ENCODE measurements at regions not wholly inside any gene's neighbourhood (a gene's known extent, or its start where the extent isn't known, plus 50 kb on each side); places are given as distances from the start of the nearest gene placed in this dataset.

DNA sequence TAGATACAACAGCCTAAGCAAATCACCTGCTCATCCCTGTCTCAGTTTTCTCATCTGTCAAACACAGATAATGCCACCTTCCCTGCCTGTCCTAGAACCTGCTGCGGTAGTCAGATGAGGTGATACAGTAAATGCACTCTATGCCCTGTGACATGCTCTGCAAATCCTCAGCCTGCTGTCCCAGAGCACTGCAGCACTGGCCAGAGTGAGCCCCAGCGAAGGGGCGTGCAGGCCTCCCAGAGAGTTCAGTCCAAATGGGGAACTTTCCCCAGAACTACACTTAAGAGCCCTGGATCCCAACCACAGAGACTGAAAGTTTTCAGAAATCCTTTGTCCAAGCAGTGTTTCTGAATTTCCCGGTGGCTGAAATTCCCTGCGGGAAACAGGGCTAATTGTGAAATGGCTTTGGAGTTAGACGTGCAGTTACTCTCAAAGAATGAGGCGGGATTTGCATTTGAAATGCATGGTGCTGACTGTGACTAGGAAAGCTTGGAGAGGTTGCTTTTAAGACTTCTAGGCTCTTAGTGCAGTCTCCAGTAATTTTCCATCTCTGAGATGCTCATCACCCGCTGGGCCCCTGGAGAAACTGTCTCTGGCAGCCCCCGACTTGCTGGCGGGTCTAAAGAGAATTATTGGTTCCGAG, 206.5 kb upstream of the AJAP1 start:
- H3K36me3 ChIP-seq (ENCODE audit: control insufficient read depth, insufficient read depth, low read length), result no peaks in the 10 kb centered on the region
- H3K9me3 ChIP-seq (ENCODE audit: control insufficient read depth, insufficient read depth, low read length), result peaks cover 4% of the 10 kb centered on the region
- H3K4me1 ChIP-seq (ENCODE audit: control insufficient read depth, insufficient read depth, low read length), result peaks cover 3% of the 10 kb centered on the region
- H3K27me3 ChIP-seq (ENCODE audit: control insufficient read depth, insufficient read depth, low read length), result no peaks in the 10 kb centered on the region
- H3K4me3 ChIP-seq (ENCODE audit: low read depth, low read length), result no peak overlapping the region
- no peak overlapping the region for H3K9ac ChIP-seq (ENCODE audit: low read depth, low read length)

DNA sequence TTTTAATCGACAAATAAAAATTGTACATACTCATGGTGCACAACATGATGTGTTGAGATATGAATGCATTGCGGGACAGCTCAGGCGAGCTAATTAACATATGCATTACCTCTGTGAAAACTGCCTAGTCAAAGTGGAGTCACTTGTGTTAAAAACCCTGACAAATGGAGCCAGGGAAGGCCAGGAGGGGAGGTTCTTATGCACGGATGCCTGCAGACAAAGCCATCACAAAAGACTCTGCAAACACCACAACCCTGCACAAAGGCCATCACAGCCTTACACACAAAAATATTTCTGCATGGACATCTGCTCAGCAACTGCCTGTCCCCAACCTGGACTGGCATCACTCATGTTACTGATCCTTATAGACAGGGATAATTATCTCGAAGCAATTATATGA, 204.4 kb upstream of the AJAP1 start:
- Histone ChIP-seq H3K36me3 (ENCODE audit: control insufficient read depth, insufficient read depth, low read length) (no peaks in the 10 kb centered on the region), H3K9me3 (ENCODE audit: control insufficient read depth, insufficient read depth, low read length) (peaks cover 3% of the 10 kb centered on the region), H3K27me3 (ENCODE audit: control insufficient read depth, insufficient read depth, low read length) (no peaks in the 10 kb centered on the region), H3K9ac (ENCODE audit: low read depth, low read length) (no peak overlapping the region), H3K4me3 (ENCODE audit: low read depth, low read length) (no peak overlapping the region), H3K4me1 (ENCODE audit: control insufficient read depth, insufficient read depth, low read length) (peaks cover 3% of the 10 kb centered on the region)

DNA sequence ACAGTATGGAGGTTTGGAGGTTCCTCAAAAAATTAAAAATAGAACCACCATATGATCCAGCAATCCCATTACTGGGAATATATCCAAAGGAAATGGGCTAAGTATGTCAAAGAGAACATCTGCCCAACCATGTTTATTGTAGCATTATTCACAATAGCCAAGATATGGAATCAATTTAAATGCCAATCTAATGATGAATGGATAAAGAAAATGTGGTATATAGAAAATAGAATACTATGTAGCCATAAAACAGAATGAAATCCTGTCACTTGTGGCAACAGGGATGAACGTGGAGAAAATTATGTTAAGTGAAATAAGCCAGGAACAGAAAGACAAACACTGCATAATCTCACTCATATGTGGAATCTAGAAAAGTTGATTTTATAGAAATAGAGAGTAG, 201.7 kb upstream of the AJAP1 start:
- Histone ChIP-seq H3K9me3 (ENCODE audit: control insufficient read depth, insufficient read depth, low read length) (peaks cover 3% of the 10 kb centered on the region), H3K4me3 (ENCODE audit: low read depth, low read length) (no peak overlapping the region), H3K4me1 (ENCODE audit: control insufficient read depth, insufficient read depth, low read length) (peaks cover under 1% of the 10 kb centered on the region)

DNA sequence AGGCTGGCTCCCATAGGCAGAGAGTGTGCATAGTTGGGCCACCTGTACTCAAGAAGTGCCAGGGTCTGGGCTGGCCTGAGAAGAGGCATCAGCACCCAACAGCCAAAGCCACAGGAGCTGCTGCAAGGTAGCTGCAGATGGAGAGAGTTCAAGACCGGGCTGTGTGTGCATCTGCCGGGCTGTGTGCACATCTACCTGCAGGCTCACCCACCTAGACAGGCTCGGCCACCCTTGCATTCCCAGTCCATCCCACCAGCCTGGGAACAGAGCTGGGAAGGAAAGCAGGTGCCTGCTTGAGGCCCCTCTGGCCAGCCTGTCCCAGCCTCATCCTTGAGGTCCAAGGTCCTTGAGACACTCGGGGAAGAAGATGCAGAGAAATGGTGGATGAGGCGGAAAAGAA, 194.4 kb upstream of the AJAP1 start:
- H3K9me3 ChIP-seq (ENCODE audit: control insufficient read depth, insufficient read depth, low read length), result no peaks in the 10 kb centered on the region
- H3K27me3 ChIP-seq (ENCODE audit: control insufficient read depth, insufficient read depth, low read length), result no peaks in the 10 kb centered on the region

More for the DNA sequence above, 201.7 kb upstream of the AJAP1 start:
- Histone ChIP-seq H3K9ac (ENCODE audit: low read depth, low read length) (no peak overlapping the region), H3K36me3 (ENCODE audit: control insufficient read depth, insufficient read depth, low read length) (no peaks in the 10 kb centered on the region), H3K27me3 (ENCODE audit: control insufficient read depth, insufficient read depth, low read length) (no peaks in the 10 kb centered on the region)

DNA sequence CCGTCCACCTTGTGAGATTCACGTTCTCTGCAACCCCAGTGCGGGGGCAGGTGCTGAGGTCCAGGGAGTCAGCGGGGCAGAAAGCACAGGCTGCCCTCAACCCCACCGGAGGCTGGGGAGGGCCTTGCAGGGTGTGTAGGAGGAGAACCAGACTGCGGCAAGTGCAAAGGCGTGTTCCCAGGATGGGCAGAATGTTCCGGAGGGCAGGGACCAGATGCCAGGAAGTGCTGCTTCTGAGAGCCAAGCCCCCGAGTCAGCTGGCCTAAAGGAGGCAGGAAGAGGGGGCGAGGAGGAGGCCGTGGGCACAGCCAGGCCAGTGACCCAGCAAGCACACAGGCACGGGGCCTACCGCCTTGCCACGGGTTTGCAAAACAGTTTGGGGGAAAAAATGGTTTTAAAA, 193.8 kb upstream of the AJAP1 start:
- Histone ChIP-seq H3K4me1 (ENCODE audit: control insufficient read depth, insufficient read depth, low read length) (no peaks in the 10 kb centered on the region), H3K9ac (ENCODE audit: low read depth, low read length) (no peak overlapping the region), H3K27me3 (ENCODE audit: control insufficient read depth, insufficient read depth, low read length) (no peaks in the 10 kb centered on the region), H3K4me3 (ENCODE audit: low read depth, low read length) (no peak overlapping the region), H3K36me3 (ENCODE audit: control insufficient read depth, insufficient read depth, low read length) (no peaks in the 10 kb centered on the region), H3K9me3 (ENCODE audit: control insufficient read depth, insufficient read depth, low read length) (no peaks in the 10 kb centered on the region)

More for the DNA sequence above, 194.4 kb upstream of the AJAP1 start:
- H3K4me3 ChIP-seq (ENCODE audit: low read depth, low read length), result no peak overlapping the region
- H3K9ac ChIP-seq (ENCODE audit: low read depth, low read length), result no peak overlapping the region
- no peaks in the 10 kb centered on the region for H3K36me3 ChIP-seq (ENCODE audit: control insufficient read depth, insufficient read depth, low read length)
- H3K4me1 ChIP-seq (ENCODE audit: control insufficient read depth, insufficient read depth, low read length), result no peaks in the 10 kb centered on the region

DNA sequence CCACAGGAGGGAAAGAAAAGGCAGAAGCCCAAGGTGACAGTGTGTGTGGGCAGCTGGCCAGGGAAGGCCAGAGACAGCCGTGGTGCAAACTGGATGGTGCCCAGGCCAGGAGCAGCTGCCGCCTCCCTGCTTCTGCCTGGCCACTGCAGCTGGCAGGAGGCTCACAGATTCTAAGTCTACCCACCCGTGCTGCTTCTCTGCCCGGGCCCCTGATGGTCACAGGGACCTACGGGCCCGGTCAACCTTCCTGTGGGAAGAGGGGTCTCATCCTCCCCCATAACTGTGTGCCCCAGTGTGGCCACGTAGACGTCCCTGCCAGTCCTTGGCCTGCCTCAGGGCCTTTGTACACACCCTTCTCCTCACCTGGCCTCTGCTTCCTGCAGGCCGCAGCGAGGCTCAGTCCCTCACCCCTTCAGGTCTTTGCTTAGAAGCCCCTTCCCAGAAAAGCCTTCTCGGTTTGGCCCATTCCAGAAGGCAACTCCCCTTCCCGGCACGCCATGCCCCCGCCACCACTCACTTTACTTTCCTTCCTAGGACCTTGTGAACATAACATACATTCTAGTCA, 192.6 kb upstream of the AJAP1 start:
- H3K27me3 ChIP-seq (ENCODE audit: control insufficient read depth, insufficient read depth, low read length), result no peaks in the 10 kb centered on the region
- H3K36me3 ChIP-seq (ENCODE audit: control insufficient read depth, insufficient read depth, low read length), result no peaks in the 10 kb centered on the region
- H3K9ac ChIP-seq (ENCODE audit: low read depth, low read length), result no peak overlapping the region
- no peak overlapping the region for H3K4me3 ChIP-seq (ENCODE audit: low read depth, low read length)
- no peaks in the 10 kb centered on the region for H3K9me3 ChIP-seq (ENCODE audit: control insufficient read depth, insufficient read depth, low read length)
- H3K4me1 ChIP-seq (ENCODE audit: control insufficient read depth, insufficient read depth, low read length), result no peaks in the 10 kb centered on the region

DNA sequence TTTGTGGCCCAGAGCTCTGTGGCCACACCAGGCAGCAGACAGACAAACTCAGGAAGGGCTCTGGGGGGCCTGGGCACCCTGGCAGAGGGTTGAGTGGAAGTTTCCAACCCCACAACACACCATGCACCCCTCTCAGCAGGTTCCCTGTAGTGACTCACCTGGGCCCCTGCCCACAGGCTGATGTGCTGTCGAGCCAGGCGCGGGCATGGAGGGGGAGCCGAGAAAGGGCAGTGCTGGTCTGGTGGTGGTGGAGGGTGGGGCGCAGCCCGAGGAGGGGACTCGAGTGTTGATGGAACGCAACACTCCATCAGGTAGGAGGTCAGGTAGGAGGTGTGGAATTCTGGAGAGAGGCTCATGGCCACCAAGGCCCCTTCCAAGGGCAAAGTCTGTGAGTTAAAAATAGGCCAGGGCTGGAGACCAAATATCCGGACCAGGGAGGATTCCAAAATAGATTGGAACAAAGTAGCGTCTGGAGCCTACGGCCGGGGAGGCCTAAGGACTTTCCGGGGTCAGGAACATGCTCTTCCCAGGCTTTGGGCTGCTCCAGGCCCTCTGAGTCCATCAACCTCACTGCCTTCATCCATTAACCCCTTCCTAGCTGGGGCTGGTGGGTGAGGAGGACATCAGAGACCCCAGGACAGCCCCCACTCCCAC, 191.5 kb upstream of the AJAP1 start:
- Histone ChIP-seq H3K36me3 (ENCODE audit: control insufficient read depth, insufficient read depth, low read length) (no peaks in the 10 kb centered on the region), H3K9me3 (ENCODE audit: control insufficient read depth, insufficient read depth, low read length) (no peaks in the 10 kb centered on the region), H3K9ac (ENCODE audit: low read depth, low read length) (no peak overlapping the region), H3K4me3 (ENCODE audit: low read depth, low read length) (no peak overlapping the region), H3K27me3 (ENCODE audit: control insufficient read depth, insufficient read depth, low read length) (no peaks in the 10 kb centered on the region), H3K4me1 (ENCODE audit: control insufficient read depth, insufficient read depth, low read length) (no peaks in the 10 kb centered on the region)

DNA sequence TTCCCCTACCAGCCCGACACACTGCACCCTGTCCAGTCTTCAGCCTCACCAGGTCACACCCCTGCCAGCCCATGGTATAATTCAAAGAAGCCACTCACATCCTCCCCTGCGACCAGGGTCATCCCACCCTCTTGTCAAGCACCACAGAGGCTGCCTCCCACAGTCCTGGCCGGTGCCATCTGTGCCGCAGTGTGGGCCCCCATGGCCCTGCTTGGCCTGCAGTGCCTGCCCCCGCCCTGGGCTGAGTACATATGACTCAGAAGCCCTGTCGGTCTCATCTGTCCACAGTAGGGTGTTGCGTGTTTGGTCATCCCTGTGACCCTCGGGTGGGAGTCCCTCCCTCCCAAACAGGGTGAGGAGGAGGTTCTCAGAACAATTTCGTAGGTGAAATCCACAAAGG, 190.8 kb upstream of the AJAP1 start:
- H3K4me1 ChIP-seq (ENCODE audit: control insufficient read depth, insufficient read depth, low read length), result no peaks in the 10 kb centered on the region
- no peak overlapping the region for H3K9ac ChIP-seq (ENCODE audit: low read depth, low read length)
- no peaks in the 10 kb centered on the region for H3K27me3 ChIP-seq (ENCODE audit: control insufficient read depth, insufficient read depth, low read length)
- no peaks in the 10 kb centered on the region for H3K36me3 ChIP-seq (ENCODE audit: control insufficient read depth, insufficient read depth, low read length)
- H3K9me3 ChIP-seq (ENCODE audit: control insufficient read depth, insufficient read depth, low read length), result peaks cover 2% of the 10 kb centered on the region
- no peak overlapping the region for H3K4me3 ChIP-seq (ENCODE audit: low read depth, low read length)

DNA sequence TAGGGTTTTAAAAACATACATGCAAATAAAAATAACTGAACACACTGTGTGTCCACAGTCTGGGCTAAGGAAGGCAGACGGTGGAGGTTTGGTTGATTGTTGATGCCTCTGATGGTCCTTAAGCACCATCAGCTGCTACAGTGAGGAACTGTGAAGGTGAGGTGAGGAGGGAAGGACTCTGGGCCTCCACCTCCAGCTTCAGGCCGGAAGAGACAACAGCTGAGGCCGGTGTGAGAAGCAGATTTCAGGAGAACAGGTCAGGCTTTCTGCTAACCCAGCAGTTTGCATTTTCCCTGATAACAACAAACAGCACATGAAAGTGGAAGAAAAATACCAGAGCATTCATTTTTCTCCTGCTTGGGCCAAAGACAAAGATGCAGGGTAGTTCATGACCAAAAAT, 189.9 kb upstream of the AJAP1 start:
- Histone ChIP-seq H3K9me3 (ENCODE audit: control insufficient read depth, insufficient read depth, low read length) (peaks cover 4% of the 10 kb centered on the region), H3K4me3 (ENCODE audit: low read depth, low read length) (no peak overlapping the region), H3K27me3 (ENCODE audit: control insufficient read depth, insufficient read depth, low read length) (no peaks in the 10 kb centered on the region), H3K36me3 (ENCODE audit: control insufficient read depth, insufficient read depth, low read length) (no peaks in the 10 kb centered on the region), H3K4me1 (ENCODE audit: control insufficient read depth, insufficient read depth, low read length) (no peaks in the 10 kb centered on the region), H3K9ac (ENCODE audit: low read depth, low read length) (no peak overlapping the region)

DNA sequence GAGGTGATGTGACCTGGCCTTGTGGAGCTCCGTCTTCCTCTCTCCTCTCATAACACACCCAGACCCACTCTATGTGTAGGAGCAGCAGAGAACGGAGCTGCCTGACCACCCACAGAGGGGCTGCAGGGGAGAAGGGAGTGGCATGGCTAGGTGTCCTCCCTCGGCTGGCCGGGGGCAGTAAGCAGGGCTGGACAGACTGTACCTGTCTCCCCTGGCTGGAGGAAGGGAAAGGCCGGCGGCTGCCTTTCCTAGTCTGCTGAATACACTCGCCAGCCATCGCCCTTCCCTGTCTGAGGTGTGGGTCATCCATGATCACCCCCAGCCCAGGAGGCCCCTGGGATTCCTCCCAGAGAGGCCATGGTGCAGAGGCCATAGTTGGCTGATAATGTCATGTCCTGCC, 187.2 kb upstream of the AJAP1 start:
- no peaks in the 10 kb centered on the region for H3K36me3 ChIP-seq (ENCODE audit: control insufficient read depth, insufficient read depth, low read length)
- H3K9me3 ChIP-seq (ENCODE audit: control insufficient read depth, insufficient read depth, low read length), result peaks cover 6% of the 10 kb centered on the region
- H3K4me3 ChIP-seq (ENCODE audit: low read depth, low read length), result no peak overlapping the region
- no peaks in the 10 kb centered on the region for H3K4me1 ChIP-seq (ENCODE audit: control insufficient read depth, insufficient read depth, low read length)
- no peak overlapping the region for H3K9ac ChIP-seq (ENCODE audit: low read depth, low read length)
- no peaks in the 10 kb centered on the region for H3K27me3 ChIP-seq (ENCODE audit: control insufficient read depth, insufficient read depth, low read length)

DNA sequence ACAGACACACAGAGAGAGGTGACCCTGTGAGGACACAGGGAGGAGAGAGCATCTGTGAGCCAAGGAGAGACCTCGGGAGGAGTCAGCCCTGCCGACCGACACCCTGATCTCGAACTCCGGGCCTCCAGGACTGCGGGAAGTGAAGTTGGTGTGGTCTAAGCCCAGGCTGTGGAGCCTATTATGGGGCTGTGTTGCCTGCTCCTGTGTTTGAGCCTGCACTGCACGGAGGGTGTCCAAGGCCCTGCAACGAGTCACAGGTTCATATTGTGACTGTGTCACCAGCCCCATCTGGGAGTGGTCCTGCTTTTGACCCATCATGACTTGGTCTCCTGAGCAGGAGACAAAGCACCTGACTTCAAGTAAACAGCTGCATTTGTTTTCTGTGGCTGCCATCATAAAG, 186.0 kb upstream of the AJAP1 start:
- no peaks in the 10 kb centered on the region for H3K4me1 ChIP-seq (ENCODE audit: control insufficient read depth, insufficient read depth, low read length)
- H3K27me3 ChIP-seq (ENCODE audit: control insufficient read depth, insufficient read depth, low read length), result no peaks in the 10 kb centered on the region
- no peak overlapping the region for H3K4me3 ChIP-seq (ENCODE audit: low read depth, low read length)
- peaks cover 6% of the 10 kb centered on the region for H3K9me3 ChIP-seq (ENCODE audit: control insufficient read depth, insufficient read depth, low read length)
- no peaks in the 10 kb centered on the region for H3K36me3 ChIP-seq (ENCODE audit: control insufficient read depth, insufficient read depth, low read length)
- H3K9ac ChIP-seq (ENCODE audit: low read depth, low read length), result no peak overlapping the region

DNA sequence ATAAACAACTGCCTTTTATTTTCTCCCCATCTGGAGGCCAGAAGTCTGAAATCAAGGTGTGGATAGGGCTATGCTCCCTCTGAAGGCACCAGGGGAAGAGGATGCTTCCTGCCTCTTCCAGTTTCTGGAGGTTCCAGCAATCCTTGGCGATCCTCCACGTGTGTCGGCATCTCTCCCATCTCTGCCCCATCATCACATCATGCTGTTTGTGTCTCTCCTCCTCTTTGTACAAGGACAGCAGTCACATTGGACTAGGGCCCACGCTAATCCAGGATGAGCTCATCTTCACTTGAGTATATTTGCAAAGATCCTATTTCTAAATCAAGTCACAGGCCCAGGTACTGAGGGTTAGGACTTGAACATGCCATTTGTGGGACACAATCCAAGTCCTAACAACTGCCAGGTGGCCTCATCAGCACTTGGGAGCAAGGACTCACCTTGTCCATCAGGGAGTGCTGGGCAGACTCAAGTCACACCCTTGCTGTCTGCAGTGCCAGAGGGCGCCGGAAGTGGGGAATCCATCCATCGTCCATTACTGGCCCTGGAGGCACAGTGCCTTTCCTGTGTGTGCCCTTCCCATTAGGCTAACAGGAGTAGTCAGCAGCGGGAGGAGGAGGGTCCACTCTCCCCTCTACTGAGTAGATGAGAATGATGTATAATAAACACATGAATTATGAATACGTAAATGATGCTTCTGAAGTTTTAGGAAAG, 185.4 kb upstream of the AJAP1 start:
- Histone ChIP-seq H3K9ac (ENCODE audit: low read depth, low read length) (no peak overlapping the region), H3K4me3 (ENCODE audit: low read depth, low read length) (no peak overlapping the region), H3K36me3 (ENCODE audit: control insufficient read depth, insufficient read depth, low read length) (no peaks in the 10 kb centered on the region), H3K9me3 (ENCODE audit: control insufficient read depth, insufficient read depth, low read length) (peaks cover 6% of the 10 kb centered on the region), H3K4me1 (ENCODE audit: control insufficient read depth, insufficient read depth, low read length) (no peaks in the 10 kb centered on the region), H3K27me3 (ENCODE audit: control insufficient read depth, insufficient read depth, low read length) (no peaks in the 10 kb centered on the region)
